NT2/D1 (cell line): ENCODE measurements at regions not wholly inside any gene's neighbourhood (a gene's known extent, or its start where the extent isn't known, plus 50 kb on each side); places are given as distances from the start of the nearest gene placed in this dataset.

Experiments
- SUZ12 ChIP-seq: IDR thresholded peaks from 2 replicates; pipeline ENCODE4 v1.6.1; 2011; ENCODE audit not compliant: insufficient read length, insufficient read depth; ENCODE audit errors: extremely low read depth
- YY1 ChIP-seq: IDR thresholded peaks from 2 replicates; pipeline ENCODE4 v1.6.1; 2011; ENCODE audit not compliant: insufficient read length, insufficient read depth
- ZNF274 ChIP-seq: IDR thresholded peaks from 2 replicates; pipeline ENCODE4 v1.6.1; 2011; ENCODE audit warnings: mild to moderate bottlenecking, low read depth, low read length

- TF ChIP-seq YY1: no peak
- no peak for TF ChIP-seq SUZ12
- no peak for TF ChIP-seq ZNF274
These were observed 211.0 kb upstream of the TTC14 start for GRCh38 chr3:180391001-180391400.
